Tibial nerve (tissue), 4 donors: ENCODE measurements at regions not wholly inside any gene's neighbourhood (a gene's known extent, or its start where the extent isn't known, plus 50 kb on each side); places are given as distances from the start of the nearest gene placed in this dataset.

Experiments used
- DNase-seq, 2 donors: peaks; one replicate each; pipeline ENCODE4 v3.0.0-alpha.2; 2019; ENCODE audit warnings: low spot score in 2 of 2
- H3K27ac ChIP-seq, 4 donors: fragments of 200-600 bp; sonication (generic) in 3 of 4; one replicate each; pipeline ENCODE4 v1.5.1; 2017 to 2019; ENCODE audit warnings: mild to moderate bottlenecking in 1 of 4
- H3K27me3 ChIP-seq, 2 donors: fragments of 200-600 bp; sonication (generic) in 1 of 2; one replicate each; pipeline versions ENCODE4 v1.5.1 to v1.6.0; 2017 to 2019
- H3K36me3 ChIP-seq, 3 donors: fragments of 200-600 bp; sonication (generic); one replicate each; pipeline ENCODE4 v1.5.1; 2018 to 2019
- H3K4me1 ChIP-seq, 4 donors: fragments of 200-600 bp; sonication (generic) in 3 of 4; one replicate each; pipeline ENCODE4 v1.5.1; 2017 to 2019
- H3K4me3 ChIP-seq, 4 donors: fragments of 200-600 bp; sonication (generic) in 3 of 4; one replicate each; pipeline ENCODE4 v1.5.1; 2017 to 2019; ENCODE audit warnings: mild to moderate bottlenecking in 1 of 4, moderate library complexity in 1 of 4
- H3K9me3 ChIP-seq, 4 donors: fragments of 200-600 bp; sonication (generic) in 3 of 4; one replicate each; pipeline ENCODE4 v1.5.1; 2017 to 2019
- CTCF ChIP-seq, 5 experiments: fragments of 200-600 bp in 3 of 5; fragments of 450-650 bp in 2 of 5; sonication (generic) in 3 of 5; IDR thresholded peaks; one replicate each; pipeline ENCODE4 v1.5.1; 2016 to 2019; ENCODE audit warnings: antibody characterized with exemption in 5 of 5, mild to moderate bottlenecking in 3 of 5, moderate library complexity in 2 of 5
- EP300 ChIP-seq, 2 donors: sonication (generic); formaldehyde crosslinking; IDR thresholded peaks; one replicate each; pipeline ENCODE4 v1.6.1; 2017; ENCODE audit warnings: antibody characterized with exemption in 2 of 2, mild to moderate bottlenecking in 1 of 2
- POLR2A ChIP-seq, 2 donors: fragments of 450-650 bp; IDR thresholded peaks; one replicate each; pipeline ENCODE4 v1.6.1; 2017; ENCODE audit warnings: antibody characterized with exemption in 2 of 2, mild to moderate bottlenecking in 2 of 2, moderate library complexity in 2 of 2
- WGBS, 2 donors: methylation state at CpG; one replicate each; pipeline ENCODE4 v1.1.5; 2018; 5-methylcytosine and 5-hydroxymethylcytosine counted together

DNA sequence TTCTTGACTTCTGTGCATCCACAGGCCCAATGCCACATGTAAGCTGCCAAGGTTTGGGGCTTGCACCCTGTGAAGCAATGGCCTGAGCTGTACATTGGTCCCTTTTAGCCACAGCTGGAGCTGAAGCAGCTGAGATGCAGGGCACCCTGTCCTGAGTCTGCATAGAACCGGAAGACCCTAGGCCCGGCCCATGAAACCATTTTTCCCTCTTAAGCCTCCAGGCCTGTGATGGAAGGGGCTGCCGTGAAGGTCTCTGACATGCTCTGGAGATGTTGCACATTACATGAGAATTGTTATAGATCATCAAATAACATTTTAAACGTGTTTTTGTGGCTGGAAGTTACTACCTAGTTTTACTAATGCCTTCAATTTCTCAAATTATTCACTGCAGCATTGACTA, 188.7 kb downstream of the RPAP3 start:
- no peak for TF ChIP-seq CTCF (IDR thresholded peaks at IDR 0.05)
- no peak for TF ChIP-seq POLR2A (IDR thresholded peaks at IDR 0.05)
- no peak for TF ChIP-seq EP300 (IDR thresholded peaks at IDR 0.05)
- H3K36me3 ChIP-seq: no peaks in the 10 kb centered on the region
- no peak overlapping the region for H3K4me3 ChIP-seq
- H3K27me3 ChIP-seq: no peaks in the 10 kb centered on the region
- 77 to 85% methylated on average over 4 of the region's 4 CpGs for WGBS, 2 donors
- peaks cover 0 to 22% (median 2%) of the 10 kb centered on the region in 4 donors for H3K9me3 ChIP-seq
- H3K4me1 ChIP-seq: no peaks in the 10 kb centered on the region
- no peak for DNase-seq
- no peak overlapping the region for H3K27ac ChIP-seq

- no peaks in the 10 kb centered on the region for H3K36me3 ChIP-seq
- TF ChIP-seq CTCF (IDR thresholded peaks at IDR 0.05) (no peak), POLR2A (IDR thresholded peaks at IDR 0.05) (no peak), EP300 (IDR thresholded peaks at IDR 0.05) (no peak)
- no peak for DNase-seq
- no peaks in the 10 kb centered on the region for H3K9me3 ChIP-seq
- peak overlapping the region in 1 of 4 donors; percentile 21 for H3K27ac ChIP-seq
- H3K4me3 ChIP-seq: no peak overlapping the region
- no peaks in the 10 kb centered on the region for H3K4me1 ChIP-seq
- H3K27me3 ChIP-seq: no peaks in the 10 kb centered on the region
- WGBS, 2 donors: 32 to 44% methylated on average over 1 of the region's 1 CpG
These were observed 196.4 kb downstream of the RPAP3 start for GRCh38 chr12:47509398-47509851.

DNA sequence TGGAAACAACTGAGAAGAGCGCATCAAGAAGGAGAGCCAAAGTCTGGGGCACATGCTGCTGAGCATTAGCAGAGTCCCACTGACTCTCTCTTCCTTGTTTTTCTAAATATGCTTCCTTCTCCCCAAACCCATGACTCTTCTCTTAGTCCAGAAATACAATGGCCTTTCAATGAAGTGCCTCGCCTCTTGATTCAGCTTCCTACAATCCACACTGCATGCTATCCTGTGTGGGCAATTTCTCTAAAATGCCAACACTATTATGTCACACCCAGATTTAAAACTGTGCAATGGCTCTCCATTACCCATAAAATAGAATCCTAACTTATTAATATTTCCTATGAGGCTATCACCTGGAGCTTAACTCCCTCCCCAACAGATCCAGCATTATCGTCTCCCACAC, 198.6 kb downstream of the RPAP3 start:
- 84 to 86% methylated on average over 3 of the region's 3 CpGs for WGBS, 2 donors
- no peak overlapping the region for H3K4me3 ChIP-seq
- no peaks in the 10 kb centered on the region for H3K27me3 ChIP-seq
- no peaks in the 10 kb centered on the region for H3K4me1 ChIP-seq
- H3K9me3 ChIP-seq: peaks cover 0 to 4% (median 0%) of the 10 kb centered on the region in 4 donors
- H3K36me3 ChIP-seq: no peaks in the 10 kb centered on the region
- DNase-seq: no peak
- no peak overlapping the region for H3K27ac ChIP-seq
- TF ChIP-seq EP300 (IDR thresholded peaks at IDR 0.05): no peak
- no peak for TF ChIP-seq CTCF (IDR thresholded peaks at IDR 0.05)
- no peak for TF ChIP-seq POLR2A (IDR thresholded peaks at IDR 0.05)

GRCh38 chr12:47504775-47505446, 200.9 kb downstream of the RPAP3 start:
- H3K36me3 ChIP-seq: no peaks in the 10 kb centered on the region
- no peak for DNase-seq
- TF ChIP-seq CTCF (IDR thresholded peaks at IDR 0.05): no peak
- no peak for TF ChIP-seq POLR2A (IDR thresholded peaks at IDR 0.05)
- no peak for TF ChIP-seq EP300 (IDR thresholded peaks at IDR 0.05)
- H3K4me3 ChIP-seq: no peak overlapping the region
- 73 to 78% methylated on average over 11 of the region's 11 CpGs for WGBS, 2 donors
- H3K4me1 ChIP-seq: no peaks in the 10 kb centered on the region
- H3K27ac ChIP-seq: no peak overlapping the region
- H3K27me3 ChIP-seq: no peaks in the 10 kb centered on the region
- H3K9me3 ChIP-seq: peaks cover 0 to 6% (median 0%) of the 10 kb centered on the region in 4 donors

DNA sequence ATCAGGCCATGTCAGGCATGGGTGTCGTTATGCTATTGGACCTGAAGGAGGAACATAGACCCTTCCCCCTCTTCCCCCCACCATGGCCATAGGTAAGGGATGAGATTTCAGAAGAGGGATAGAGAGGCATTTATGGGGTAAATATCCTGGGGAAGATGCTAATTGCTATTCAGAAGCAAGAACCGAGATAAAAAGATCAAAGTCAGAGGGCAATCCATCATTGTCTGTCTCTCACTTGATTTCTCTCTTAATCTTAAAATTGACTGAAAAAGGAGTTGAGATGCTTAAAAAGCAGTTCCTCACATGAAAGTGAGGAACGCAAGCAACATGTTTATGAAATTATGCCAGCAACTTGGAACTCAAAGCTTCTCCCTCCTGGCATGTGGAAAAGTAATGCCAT, 212.0 kb downstream of the RPAP3 start:
- 64 to 67% methylated on average over 3 of the region's 3 CpGs for WGBS, 2 donors
- no peak for DNase-seq
- TF ChIP-seq EP300 (IDR thresholded peaks at IDR 0.05) (no peak), POLR2A (IDR thresholded peaks at IDR 0.05) (no peak), CTCF (IDR thresholded peaks at IDR 0.05) (no peak)

More for the DNA sequence above, 212.0 kb downstream of the RPAP3 start:
- no peaks in the 10 kb centered on the region for H3K36me3 ChIP-seq
- no peaks in the 10 kb centered on the region for H3K4me1 ChIP-seq
- no peaks in the 10 kb centered on the region for H3K27me3 ChIP-seq
- peaks cover 0 to 14% (median 0%) of the 10 kb centered on the region in 4 donors for H3K9me3 ChIP-seq
- no peak overlapping the region for H3K4me3 ChIP-seq
- H3K27ac ChIP-seq: no peak overlapping the region
